Fibroblast of gingiva (primary cell): ENCODE measurements at regions not wholly inside any gene's neighbourhood (a gene's known extent, or its start where the extent isn't known, plus 50 kb on each side); places are given as distances from the start of the nearest gene placed in this dataset.
"Not testable (repeated sequence)": the region's sequence is repeated elsewhere in the genome, so short reads cannot be mapped to it uniquely, and the experiment has no call there.

Experiments used
- DNase-seq: peaks from one replicate; pipeline ENCODE4 v3.0.0-alpha.2; 2011; ENCODE audit warnings: low read depth

GRCh38 chr3:89747541-89748278 lies 640.3 kb downstream of the EPHA3 start:
- DNase-seq, result not testable (repeated sequence)

- DNase-seq, result no peak
Observed at GRCh38 chr3:89762405-89762804, 655.0 kb downstream of the EPHA3 start.

DNA sequence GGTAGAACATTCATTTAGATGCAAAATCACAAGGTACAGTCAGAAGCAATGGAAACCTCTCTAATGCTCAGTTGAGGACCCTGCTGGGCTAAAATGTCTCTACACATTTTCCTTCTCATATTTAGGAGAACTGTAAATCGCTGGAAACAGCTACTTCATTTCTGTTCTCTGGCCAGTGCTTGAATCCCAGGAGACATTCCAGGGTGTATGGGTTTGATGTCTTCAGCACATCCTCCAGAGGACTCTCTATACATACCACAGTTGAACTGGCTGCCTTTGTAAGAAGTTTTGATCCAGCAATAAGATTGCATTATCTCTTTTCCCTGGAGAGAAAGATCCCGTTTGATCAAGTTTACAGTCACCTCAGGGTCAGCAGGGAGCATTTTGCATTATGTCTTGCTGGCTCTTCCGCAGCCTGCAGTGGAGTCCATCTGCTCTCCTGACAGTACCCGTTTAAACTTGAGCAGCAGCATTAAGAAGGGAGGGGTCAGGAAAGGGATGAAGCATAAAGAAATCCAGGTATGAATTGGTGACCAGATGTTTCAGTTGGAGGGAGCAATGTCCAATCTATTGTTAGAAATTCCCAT lies 676.0 kb downstream of the EPHA3 start:
- no peak for DNase-seq

DNA sequence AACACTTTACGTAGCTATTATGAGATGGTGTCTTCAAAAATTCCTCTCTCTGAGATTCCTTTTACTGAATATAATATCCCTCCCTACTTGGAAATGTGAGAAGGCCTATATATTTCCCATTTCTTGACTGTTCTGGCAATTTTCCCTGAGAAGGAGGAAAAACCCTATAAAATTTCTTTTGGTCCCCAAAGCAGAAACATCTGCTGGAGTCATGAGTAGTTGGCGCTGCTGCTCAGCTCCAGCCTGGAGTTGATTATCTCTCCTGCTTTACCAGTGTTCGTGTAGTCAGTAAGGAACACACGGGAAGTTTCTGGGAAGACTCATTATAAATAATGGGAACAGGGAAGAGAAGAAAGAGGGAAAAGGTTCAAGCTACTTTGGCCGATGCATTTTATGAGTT lies 680.1 kb downstream of the EPHA3 start:
- DNase-seq, result peak; percentile 91

- DNase-seq, result no peak
Observed at GRCh38 chr3:89787979-89788378, 680.6 kb downstream of the EPHA3 start.

GRCh38 chr3:89795506-89795905 lies 688.1 kb downstream of the EPHA3 start:
- no peak for DNase-seq

DNA sequence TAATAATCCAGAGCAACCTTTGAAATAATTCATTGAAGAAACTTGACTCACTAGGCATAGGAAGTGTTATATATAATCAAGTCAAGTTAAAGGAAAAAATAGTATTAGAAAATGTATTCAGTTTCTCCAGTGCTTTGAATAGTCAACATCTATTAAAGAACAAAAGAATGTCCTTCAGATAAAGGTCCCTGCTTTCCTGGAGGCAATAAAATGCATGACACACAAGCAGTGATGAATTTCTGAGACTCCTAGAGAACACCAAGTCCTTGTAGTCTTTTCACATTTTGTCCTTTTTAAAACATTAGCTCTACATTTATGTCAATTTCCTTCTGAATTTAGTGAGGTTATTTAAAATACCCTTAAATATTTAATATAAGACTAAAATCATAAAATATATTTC lies 695.5 kb downstream of the EPHA3 start:
- DNase-seq, result no peak

DNA sequence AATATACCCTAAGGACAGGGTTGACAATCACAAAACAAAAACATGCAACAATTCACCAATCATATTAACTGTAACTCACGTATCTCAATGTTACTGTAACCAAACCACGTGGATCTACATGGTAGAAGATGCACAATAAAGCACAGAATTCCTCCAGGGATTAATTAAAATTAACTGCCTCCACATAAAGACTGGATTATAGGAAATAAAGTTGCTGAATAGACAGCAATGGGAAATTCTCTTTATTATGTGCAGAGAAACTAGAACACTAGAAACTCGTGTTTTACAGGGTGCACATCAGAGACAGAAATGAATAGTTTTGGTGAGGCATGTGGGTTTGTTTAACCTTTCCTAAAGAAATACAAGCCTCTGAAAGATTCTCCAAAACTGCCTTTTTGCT lies 696.3 kb downstream of the EPHA3 start:
- DNase-seq, result no peak

DNA sequence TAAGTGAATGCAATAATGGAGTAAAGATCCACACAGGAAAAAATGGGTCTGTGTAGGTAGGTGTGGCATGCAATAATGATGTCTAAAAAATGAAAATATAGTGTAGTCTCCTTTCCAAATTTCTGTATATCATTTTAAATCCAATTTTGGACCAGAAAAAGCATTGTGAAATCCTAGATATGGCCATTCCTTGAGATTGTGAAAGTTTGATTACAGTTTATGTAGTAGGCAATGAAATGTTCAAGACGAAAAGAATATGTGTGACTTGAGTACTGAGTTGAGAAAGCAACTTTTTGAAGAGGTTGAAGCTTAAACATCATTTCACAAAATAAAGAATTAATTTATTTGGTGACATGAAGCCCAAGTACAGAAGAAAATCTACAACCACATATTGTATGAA lies 698.7 kb downstream of the EPHA3 start:
- no peak for DNase-seq

- peak; percentile 72 for DNase-seq
Observed at GRCh38 chr3:89808680-89809197, 701.3 kb downstream of the EPHA3 start.

DNA sequence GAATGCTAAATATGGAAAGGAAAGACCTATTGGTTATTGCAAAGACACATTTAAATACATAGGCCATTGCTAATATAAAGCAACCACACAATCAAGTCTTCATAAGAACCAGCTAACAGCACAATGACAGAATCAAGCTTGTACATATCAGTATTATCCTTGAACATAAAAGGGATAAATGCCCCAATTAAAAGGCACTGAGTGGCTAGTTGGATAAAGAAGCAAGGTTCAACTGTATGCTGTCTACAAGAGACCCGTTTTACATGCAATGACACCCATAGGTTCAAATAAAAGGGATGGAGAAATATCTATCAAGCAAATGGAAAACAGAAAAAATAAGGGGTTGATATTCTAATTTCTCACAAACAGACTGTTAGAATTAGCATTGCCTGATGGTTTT lies 706.1 kb downstream of the EPHA3 start:
- DNase-seq, result no peak

- DNase-seq, result no peak
Observed at GRCh38 chr3:89841041-89841440, 733.6 kb downstream of the EPHA3 start.

GRCh38 chr3:89845053-89845452 lies 737.6 kb downstream of the EPHA3 start:
- DNase-seq, result no peak

GRCh38 chr3:89847955-89848354 lies 740.5 kb downstream of the EPHA3 start:
- no peak for DNase-seq

DNA sequence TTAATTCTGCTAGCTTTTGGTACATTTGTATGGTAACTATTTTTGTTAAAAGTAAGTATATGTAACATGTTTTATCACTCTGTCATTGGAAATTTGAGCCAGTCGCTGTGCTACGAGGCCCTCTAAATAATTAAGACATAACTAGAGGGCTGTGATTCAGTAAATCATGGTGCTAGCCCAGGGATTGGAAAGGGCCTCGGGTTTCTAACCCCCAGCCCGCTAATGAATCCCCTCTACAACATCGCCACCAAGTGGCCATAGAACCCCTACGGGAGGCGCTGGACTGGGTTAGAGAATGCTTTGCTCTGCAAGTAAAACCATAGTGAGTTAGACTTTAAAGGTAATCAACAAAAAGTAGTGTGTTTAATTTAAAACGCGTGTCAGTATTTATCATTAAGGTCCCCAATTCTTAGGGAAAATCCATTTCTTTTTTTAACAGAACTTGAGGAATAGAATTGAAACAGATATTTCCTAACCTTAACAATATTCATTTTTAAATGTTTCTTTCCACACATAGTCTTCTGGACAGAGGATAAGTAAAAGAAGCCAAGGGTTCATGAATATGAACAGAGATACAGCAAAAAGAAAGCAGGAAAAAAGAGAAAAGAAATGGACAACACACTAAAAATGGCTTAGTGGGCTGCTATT lies 744.7 kb downstream of the EPHA3 start:
- peak; percentile 76 for DNase-seq

DNA sequence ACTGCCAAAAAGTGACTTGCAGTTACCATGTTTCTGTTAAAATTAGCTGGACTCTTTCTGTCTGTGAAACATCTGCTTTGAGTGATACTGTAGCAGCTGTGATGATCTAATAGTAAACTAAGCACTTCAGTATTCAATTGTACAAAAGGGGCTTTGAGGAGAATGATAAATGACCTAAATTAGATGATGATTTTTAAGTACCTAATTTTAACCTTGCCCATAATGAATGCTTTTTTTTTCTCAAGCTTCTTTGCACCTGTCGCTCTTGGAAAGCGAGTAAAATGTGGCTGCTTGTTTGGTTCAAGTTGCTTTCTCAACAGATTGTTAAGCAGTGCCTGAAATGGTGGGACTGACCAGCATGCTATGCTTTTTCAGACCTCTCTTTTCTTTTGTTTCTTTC lies 752.3 kb downstream of the EPHA3 start:
- no peak for DNase-seq

GRCh38 chr3:89867286-89867685 lies 759.9 kb downstream of the EPHA3 start:
- DNase-seq, result peak; percentile 9

- DNase-seq, result no peak
Observed at GRCh38 chr3:89876116-89876515, 768.7 kb downstream of the EPHA3 start.

DNA sequence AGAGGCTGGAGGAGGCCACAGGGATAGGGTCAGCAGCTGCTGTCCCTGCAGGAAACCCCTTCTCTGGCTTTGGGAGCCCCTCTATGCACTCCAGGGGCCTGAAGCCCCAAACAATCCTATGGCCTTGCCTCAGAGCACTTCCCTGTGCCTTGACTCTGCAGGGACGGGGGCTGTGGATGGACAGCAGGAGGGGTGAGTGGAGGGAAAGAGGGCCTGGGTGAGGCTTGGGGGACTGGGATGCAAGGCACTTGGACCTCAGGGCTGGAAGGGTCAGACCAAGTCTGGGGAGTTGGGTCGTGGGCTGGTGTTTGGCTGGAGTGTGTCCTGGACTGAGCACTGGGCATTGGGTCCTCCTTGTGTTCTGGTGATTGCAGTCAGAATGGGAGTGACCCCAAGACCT lies 769.8 kb downstream of the EPHA3 start:
- DNase-seq, result no peak

DNA sequence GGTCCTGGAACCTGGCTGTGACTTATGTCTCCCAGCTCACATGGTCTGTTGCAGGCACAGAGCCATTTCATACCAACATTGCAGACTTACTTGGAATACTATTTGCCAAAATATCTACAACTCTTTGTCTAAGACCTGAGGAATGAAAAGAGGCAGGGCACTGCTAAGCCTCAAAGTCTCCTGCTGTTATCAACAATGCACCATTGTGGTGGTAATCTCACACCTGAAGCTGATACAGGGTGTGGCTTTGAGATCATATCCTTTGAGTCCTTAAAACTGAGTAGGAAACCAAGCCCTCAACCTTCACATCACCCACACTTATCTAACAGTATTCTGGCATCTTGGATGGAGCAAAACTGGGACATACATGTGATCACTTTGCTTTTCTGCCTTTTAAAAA lies 782.0 kb downstream of the EPHA3 start:
- no peak for DNase-seq

DNA sequence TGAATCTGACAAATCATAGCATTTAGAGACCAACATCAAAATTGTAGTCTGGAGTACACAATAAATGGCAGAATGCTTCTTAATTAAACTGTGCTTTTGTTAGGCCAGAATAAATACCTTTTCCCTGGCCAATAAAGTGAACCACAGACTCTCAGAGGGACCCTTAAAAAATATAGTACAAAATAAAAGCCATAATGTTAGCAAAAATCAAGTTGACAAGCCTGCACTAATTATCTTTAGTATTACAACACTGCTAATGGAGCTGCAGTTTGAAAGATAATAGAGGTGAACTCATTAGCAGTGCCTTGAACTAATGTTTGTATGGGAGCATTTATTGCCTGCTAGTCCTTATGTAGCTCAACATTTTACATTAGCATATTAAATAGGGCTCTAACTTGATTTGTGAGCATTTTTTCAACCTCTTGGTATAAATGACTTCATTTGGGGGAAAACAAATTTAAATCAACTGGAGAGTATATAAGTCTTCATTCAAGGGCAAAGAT lies 801.3 kb downstream of the EPHA3 start:
- DNase-seq, result no peak

- no peak for DNase-seq
Observed at GRCh38 chr3:89912031-89912430, 804.6 kb downstream of the EPHA3 start.
